Stomach (tissue), 4 donors: ENCODE measurements at regions not wholly inside any gene's neighbourhood (a gene's known extent, or its start where the extent isn't known, plus 50 kb on each side); places are given as distances from the start of the nearest gene placed in this dataset.

Experiments used
- EP300 ChIP-seq: sonication (generic); formaldehyde crosslinking; IDR thresholded peaks from one replicate; pipeline ENCODE4 v1.6.1; 2017; ENCODE audit warnings: antibody characterized with exemption
- TF ChIP-seq, protein P1 (sequence below), 7 experiments: fragments of 450-650 bp in 4 of 7; fragments of 200-600 bp in 3 of 7; sonication (generic) in 3 of 7; IDR thresholded peaks; one replicate each; pipeline ENCODE4 v1.5.1; 2016 to 2019; ENCODE audit warnings: antibody characterized with exemption in 7 of 7, control low read depth in 2 of 7, mild to moderate bottlenecking in 1 of 7

GRCh38 chr1:235018720-235019444 is 109.8 kb downstream of the TOMM20 start:
- TF ChIP-seq, protein P1, sequence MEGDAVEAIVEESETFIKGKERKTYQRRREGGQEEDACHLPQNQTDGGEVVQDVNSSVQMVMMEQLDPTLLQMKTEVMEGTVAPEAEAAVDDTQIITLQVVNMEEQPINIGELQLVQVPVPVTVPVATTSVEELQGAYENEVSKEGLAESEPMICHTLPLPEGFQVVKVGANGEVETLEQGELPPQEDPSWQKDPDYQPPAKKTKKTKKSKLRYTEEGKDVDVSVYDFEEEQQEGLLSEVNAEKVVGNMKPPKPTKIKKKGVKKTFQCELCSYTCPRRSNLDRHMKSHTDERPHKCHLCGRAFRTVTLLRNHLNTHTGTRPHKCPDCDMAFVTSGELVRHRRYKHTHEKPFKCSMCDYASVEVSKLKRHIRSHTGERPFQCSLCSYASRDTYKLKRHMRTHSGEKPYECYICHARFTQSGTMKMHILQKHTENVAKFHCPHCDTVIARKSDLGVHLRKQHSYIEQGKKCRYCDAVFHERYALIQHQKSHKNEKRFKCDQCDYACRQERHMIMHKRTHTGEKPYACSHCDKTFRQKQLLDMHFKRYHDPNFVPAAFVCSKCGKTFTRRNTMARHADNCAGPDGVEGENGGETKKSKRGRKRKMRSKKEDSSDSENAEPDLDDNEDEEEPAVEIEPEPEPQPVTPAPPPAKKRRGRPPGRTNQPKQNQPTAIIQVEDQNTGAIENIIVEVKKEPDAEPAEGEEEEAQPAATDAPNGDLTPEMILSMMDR (IDR thresholded peaks at IDR 0.05): no peak
- TF ChIP-seq EP300: no peak
